ENCODE measurements at regions not wholly inside any gene's neighbourhood (a gene's known extent, or its start where the extent isn't known, plus 50 kb on each side); places are given as distances from the start of the nearest gene placed in this dataset.

- TF ChIP-seq RAD21 (conservative IDR thresholded peaks at IDR 0.05) (no peak), SMC3 (conservative IDR thresholded peaks at IDR 0.05; ENCODE audit: poor library complexity) (no peak), REST (IDR thresholded peaks at IDR 0.05; ENCODE audit: borderline replicate concordance) (no peak), TAF1 (IDR thresholded peaks at IDR 0.05; ENCODE audit: low read depth) (no peak), MXI1 (conservative IDR thresholded peaks at IDR 0.05; ENCODE audit: poor library complexity, severe bottlenecking) (no peak)
- no peaks in the 10 kb centered on the region for H3K9me2 ChIP-seq (ENCODE audit: insufficient read depth, low read length)
- no peaks in the 10 kb centered on the region for H3K79me2 ChIP-seq (replicated peaks; ENCODE audit: insufficient read depth, low read length)
- no peaks in the 10 kb centered on the region for H3K27me3 ChIP-seq (ENCODE audit: insufficient read depth, low read depth, low read length)
- no peaks in the 10 kb centered on the region for H3F3A ChIP-seq (ENCODE audit: insufficient read depth, low read length, poor library complexity, severe bottlenecking)
- H3K36me3 ChIP-seq (ENCODE audit: insufficient read depth, low read length), result no peaks in the 10 kb centered on the region
- no peak overlapping the region for H3K4me2 ChIP-seq (ENCODE audit: low read length)
- H3K27ac ChIP-seq (ENCODE audit: low read length), result no peak overlapping the region
- no peaks in the 10 kb centered on the region for H3K9me3 ChIP-seq (ENCODE audit: low read length)
- no peaks in the 10 kb centered on the region for H4K20me1 ChIP-seq (ENCODE audit: insufficient read depth)
- no peak overlapping the region for H3K9ac ChIP-seq (ENCODE audit: low read length)
- no peak overlapping the region for H3K4me3 ChIP-seq (ENCODE audit: low read length)
- H2AFZ ChIP-seq (ENCODE audit: low read depth, low read length), result no peak overlapping the region
These were observed 93.8 kb upstream of the C1QTNF9B start for GRCh38 chr13:23991119-23991518.

GRCh38 chr13:23992781-23993679 is 95.7 kb upstream of the C1QTNF9B start:
- no peak overlapping the region for H3K9ac ChIP-seq (ENCODE audit: low read length)
- no peak overlapping the region for H2AFZ ChIP-seq (ENCODE audit: low read depth, low read length)
- no peaks in the 10 kb centered on the region for H3K79me2 ChIP-seq (replicated peaks; ENCODE audit: insufficient read depth, low read length)
- no peak overlapping the region for H3K27ac ChIP-seq (ENCODE audit: low read length)
- H3K9me2 ChIP-seq (ENCODE audit: insufficient read depth, low read length), result no peaks in the 10 kb centered on the region
- no peaks in the 10 kb centered on the region for H3K27me3 ChIP-seq (ENCODE audit: insufficient read depth, low read depth, low read length)
- no peak overlapping the region for H3K4me3 ChIP-seq (ENCODE audit: low read length)
- H3K36me3 ChIP-seq (ENCODE audit: insufficient read depth, low read length), result no peaks in the 10 kb centered on the region
- no peak for TF ChIP-seq EP300 (conservative IDR thresholded peaks at IDR 0.05; ENCODE audit: poor library complexity, severe bottlenecking)
- TF ChIP-seq SMC3 (conservative IDR thresholded peaks at IDR 0.05; ENCODE audit: poor library complexity), result no peak
- TF ChIP-seq EZH2 (IDR thresholded peaks at IDR 0.05; ENCODE audit: borderline replicate concordance, insufficient read depth, low read length, poor library complexity, severe bottlenecking), result no peak
- no peak for TF ChIP-seq POLR2AphosphoS5 (IDR thresholded peaks at IDR 0.05)
- TF ChIP-seq MXI1 (conservative IDR thresholded peaks at IDR 0.05; ENCODE audit: poor library complexity, severe bottlenecking), result no peak
- no peak for TF ChIP-seq RAD21 (conservative IDR thresholded peaks at IDR 0.05)
- no peak for TF ChIP-seq REST (IDR thresholded peaks at IDR 0.05; ENCODE audit: borderline replicate concordance)
- no peaks in the 10 kb centered on the region for H3K9me3 ChIP-seq (ENCODE audit: low read length)
- no peak overlapping the region for H3K4me2 ChIP-seq (ENCODE audit: low read length)
- H4K20me1 ChIP-seq (ENCODE audit: insufficient read depth), result no peaks in the 10 kb centered on the region
- no peaks in the 10 kb centered on the region for H3F3A ChIP-seq (ENCODE audit: insufficient read depth, low read length, poor library complexity, severe bottlenecking)

All from neural cell (in vitro differentiated cells).